ENCODE measurements at regions not wholly inside any gene's neighbourhood (a gene's known extent, or its start where the extent isn't known, plus 50 kb on each side); places are given as distances from the start of the nearest gene placed in this dataset.
A peak's percentile ranks its signal among the peaks of the same experiment; 100 is the strongest.

DNA sequence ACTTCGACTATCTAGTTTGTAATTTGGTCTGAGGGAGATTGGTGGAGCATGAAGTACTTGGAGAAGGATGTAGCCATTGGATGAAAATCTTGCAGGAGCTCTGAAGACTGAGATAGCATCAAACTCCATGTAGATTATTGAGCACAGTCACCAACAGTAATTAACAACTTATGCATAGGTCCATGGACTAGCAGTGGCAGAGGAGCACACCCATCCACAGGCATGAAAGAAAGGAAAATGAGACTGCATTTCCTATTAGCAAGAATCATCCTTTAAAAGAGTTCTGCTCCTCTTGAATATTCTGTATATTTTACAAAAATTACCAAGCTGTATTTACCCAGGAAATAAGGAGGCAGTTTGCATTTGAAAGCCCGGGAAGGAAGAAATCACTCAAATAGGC, 529.4 kb upstream of the ACTRT1 start:
- TF ChIP-seq, protein P1, sequence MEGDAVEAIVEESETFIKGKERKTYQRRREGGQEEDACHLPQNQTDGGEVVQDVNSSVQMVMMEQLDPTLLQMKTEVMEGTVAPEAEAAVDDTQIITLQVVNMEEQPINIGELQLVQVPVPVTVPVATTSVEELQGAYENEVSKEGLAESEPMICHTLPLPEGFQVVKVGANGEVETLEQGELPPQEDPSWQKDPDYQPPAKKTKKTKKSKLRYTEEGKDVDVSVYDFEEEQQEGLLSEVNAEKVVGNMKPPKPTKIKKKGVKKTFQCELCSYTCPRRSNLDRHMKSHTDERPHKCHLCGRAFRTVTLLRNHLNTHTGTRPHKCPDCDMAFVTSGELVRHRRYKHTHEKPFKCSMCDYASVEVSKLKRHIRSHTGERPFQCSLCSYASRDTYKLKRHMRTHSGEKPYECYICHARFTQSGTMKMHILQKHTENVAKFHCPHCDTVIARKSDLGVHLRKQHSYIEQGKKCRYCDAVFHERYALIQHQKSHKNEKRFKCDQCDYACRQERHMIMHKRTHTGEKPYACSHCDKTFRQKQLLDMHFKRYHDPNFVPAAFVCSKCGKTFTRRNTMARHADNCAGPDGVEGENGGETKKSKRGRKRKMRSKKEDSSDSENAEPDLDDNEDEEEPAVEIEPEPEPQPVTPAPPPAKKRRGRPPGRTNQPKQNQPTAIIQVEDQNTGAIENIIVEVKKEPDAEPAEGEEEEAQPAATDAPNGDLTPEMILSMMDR (conservative IDR thresholded peaks at IDR 0.05; ENCODE audit: low read depth, low read length): no peak
- no peak for TF ChIP-seq EZH2 (IDR thresholded peaks at IDR 0.05; ENCODE audit: borderline replicate concordance, low read depth, low read length, poor library complexity, severe bottlenecking)
- CTCF ChIA-PET: no interaction called here
- intact Hi-C loops (cut with micrococcal nuclease; ENCODE audit: unreplicated experiment): no loop called here
- Histone ChIP-seq H3K36me3 (ENCODE audit: insufficient read depth, low read length, poor library complexity, severe bottlenecking) (no peaks in the 10 kb centered on the region), H3K4me3 (ENCODE audit: low read depth, low read length, poor library complexity, severe bottlenecking) (no peak overlapping the region), H3K4me1 (ENCODE audit: insufficient read depth, low read length, poor library complexity, severe bottlenecking) (no peaks in the 10 kb centered on the region), H3K27ac (ENCODE audit: low read depth, low read length, poor library complexity, severe bottlenecking) (no peak overlapping the region), H3K9me3 (ENCODE audit: low read depth, low read length, poor library complexity, severe bottlenecking) (no peaks in the 10 kb centered on the region), H3K27me3 (replicated peaks; ENCODE audit: insufficient read depth, low read depth, low read length, poor library complexity) (no peaks in the 10 kb centered on the region)
- POLR2A ChIA-PET (ENCODE audit: low non-redundant PET): no interaction called here
- BruUV-seq (replicated peaks): no TSS peak
- no peak for DNase-seq (ENCODE audit: low spot score)

DNA sequence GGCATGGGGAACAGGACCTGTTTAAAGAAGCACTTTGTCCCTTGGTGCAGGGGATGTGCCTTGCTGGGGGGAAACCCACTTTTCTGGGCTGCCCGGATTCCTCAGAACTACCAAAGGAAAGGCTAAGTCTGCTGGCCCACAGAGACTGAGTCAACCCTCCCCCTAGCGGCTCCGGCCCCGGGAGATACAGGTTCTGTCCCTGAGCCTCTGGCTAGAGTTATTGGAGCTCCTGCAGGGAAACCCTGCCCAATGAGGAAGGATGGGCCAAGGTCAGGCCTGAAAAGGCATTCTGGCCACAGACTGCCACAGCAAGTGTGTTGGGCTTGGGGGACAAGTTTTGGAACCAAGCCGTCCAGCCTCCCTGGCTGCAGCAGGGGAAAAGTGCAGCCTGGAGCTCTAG, 490.9 kb upstream of the ACTRT1 start:
- CTCF ChIA-PET: no interaction called here
- H3K4me1 ChIP-seq (ENCODE audit: insufficient read depth, low read length, poor library complexity, severe bottlenecking): no peaks in the 10 kb centered on the region
- no peak overlapping the region for H3K27ac ChIP-seq (ENCODE audit: low read depth, low read length, poor library complexity, severe bottlenecking)
- no TSS peak for BruUV-seq (replicated peaks)
- no peak for DNase-seq (ENCODE audit: low spot score)
- no peaks in the 10 kb centered on the region for H3K36me3 ChIP-seq (ENCODE audit: insufficient read depth, low read length, poor library complexity, severe bottlenecking)
- no peak overlapping the region for H3K4me3 ChIP-seq (ENCODE audit: low read depth, low read length, poor library complexity, severe bottlenecking)
- H3K27me3 ChIP-seq (replicated peaks; ENCODE audit: insufficient read depth, low read depth, low read length, poor library complexity): no peaks in the 10 kb centered on the region
- no peaks in the 10 kb centered on the region for H3K9me3 ChIP-seq (ENCODE audit: low read depth, low read length, poor library complexity, severe bottlenecking)
- POLR2A ChIA-PET (ENCODE audit: low non-redundant PET): no interaction called here
- TF ChIP-seq, protein P1 (conservative IDR thresholded peaks at IDR 0.05; ENCODE audit: low read depth, low read length): no peak
- no peak for TF ChIP-seq EZH2 (IDR thresholded peaks at IDR 0.05; ENCODE audit: borderline replicate concordance, low read depth, low read length, poor library complexity, severe bottlenecking)
- intact Hi-C loops (cut with micrococcal nuclease; ENCODE audit: unreplicated experiment): no loop called here

DNA sequence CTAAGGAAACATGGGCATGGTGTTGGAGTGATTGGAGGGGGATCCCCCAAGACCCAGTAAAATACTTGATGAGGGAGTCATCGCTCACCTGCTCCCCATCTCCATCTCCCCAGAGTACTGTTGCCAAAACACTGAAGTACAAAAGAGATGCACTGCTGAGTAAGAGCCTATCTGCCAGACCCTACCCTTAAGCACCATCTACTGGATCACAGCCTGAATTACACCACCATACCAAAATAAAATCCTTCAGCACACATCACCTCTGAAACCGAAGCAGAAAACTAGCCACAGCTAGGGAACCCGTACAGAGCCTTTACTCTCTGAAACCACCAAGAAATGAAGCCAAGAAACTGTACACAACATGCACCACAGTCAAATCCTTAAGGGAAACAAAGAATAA, 466.3 kb upstream of the ACTRT1 start:
- BruUV-seq (replicated peaks): no TSS peak
- TF ChIP-seq EZH2 (IDR thresholded peaks at IDR 0.05; ENCODE audit: borderline replicate concordance, low read depth, low read length, poor library complexity, severe bottlenecking): no peak
- TF ChIP-seq, protein P1 (conservative IDR thresholded peaks at IDR 0.05; ENCODE audit: low read depth, low read length): peak; percentile 65
- Histone ChIP-seq H3K4me3 (ENCODE audit: low read depth, low read length, poor library complexity, severe bottlenecking) (no peak overlapping the region), H3K9me3 (ENCODE audit: low read depth, low read length, poor library complexity, severe bottlenecking) (no peaks in the 10 kb centered on the region), H3K27ac (ENCODE audit: low read depth, low read length, poor library complexity, severe bottlenecking) (no peak overlapping the region), H3K36me3 (ENCODE audit: insufficient read depth, low read length, poor library complexity, severe bottlenecking) (no peaks in the 10 kb centered on the region), H3K27me3 (replicated peaks; ENCODE audit: insufficient read depth, low read depth, low read length, poor library complexity) (no peaks in the 10 kb centered on the region), H3K4me1 (ENCODE audit: insufficient read depth, low read length, poor library complexity, severe bottlenecking) (no peaks in the 10 kb centered on the region)
- DNase-seq (ENCODE audit: low spot score): peak; percentile 51
- ChIA-PET POLR2A (ENCODE audit: low non-redundant PET) (no interaction called here), CTCF (no interaction called here)
- intact Hi-C loops (cut with micrococcal nuclease; ENCODE audit: unreplicated experiment): loop anchor here (1.0 to 5.0 kb wide), 2 partner anchors 264 to 412 kb away; no protein-coding TSS in a partner anchor
